Loucy (cell line): ENCODE measurements at regions not wholly inside any gene's neighbourhood (a gene's known extent, or its start where the extent isn't known, plus 50 kb on each side); places are given as distances from the start of the nearest gene placed in this dataset.

Experiments
- H2AFZ ChIP-seq: fragments of 200-600 bp; sonication (generic); 2 replicates; pipeline ENCODE4 v1.6.0; 2016; ENCODE audit warnings: antibody characterized with exemption, mild to moderate bottlenecking, low read length, moderate library complexity
- H3F3A ChIP-seq: fragments of 200-600 bp; 2 replicates; pipeline ENCODE4 v1.6.0; 2016; ENCODE audit warnings: antibody characterized with exemption, low read depth, mild to moderate bottlenecking
- H3K27me3 ChIP-seq: fragments of 200-600 bp; sonication (generic); 2 replicates; pipeline ENCODE4 v1.6.1; 2014; ENCODE audit warnings: low read length, mild to moderate bottlenecking; ENCODE audit not compliant: insufficient read depth, poor library complexity, severe bottlenecking
- H3K36me3 ChIP-seq: fragments of 200-600 bp; sonication (generic); 2 replicates; pipeline ENCODE4 v1.6.1; 2016; ENCODE audit warnings: low read length; ENCODE audit not compliant: insufficient read depth
- H3K4me1 ChIP-seq: fragments of 200-600 bp; sonication (generic); 2 replicates; pipeline ENCODE4 v1.5.1; 2014; ENCODE audit warnings: low read length, mild to moderate bottlenecking; ENCODE audit not compliant: insufficient read depth, poor library complexity, severe bottlenecking
- H3K4me2 ChIP-seq: fragments of 200-600 bp; sonication (generic); 2 replicates; pipeline ENCODE4 v1.6.0; 2014; ENCODE audit warnings: antibody characterized with exemption, low read length, low read depth, mild to moderate bottlenecking; ENCODE audit not compliant: poor library complexity, severe bottlenecking
- H3K4me3 ChIP-seq: fragments of 200-600 bp; sonication (generic); 2 replicates; pipeline ENCODE4 v1.5.1; 2014; ENCODE audit warnings: low read length, mild to moderate bottlenecking, mixed read lengths; ENCODE audit not compliant: poor library complexity, severe bottlenecking
- H3K79me2 ChIP-seq: fragments of 200-600 bp; sonication (generic); 2 replicates; pipeline ENCODE4 v1.6.1; 2014; ENCODE audit warnings: low read length; ENCODE audit not compliant: insufficient read depth
- H3K9ac ChIP-seq: fragments of 200-600 bp; sonication (generic); 2 replicates; pipeline ENCODE4 v1.6.0; 2014; ENCODE audit warnings: mild to moderate bottlenecking, low read depth, low read length, moderate library complexity; ENCODE audit not compliant: poor library complexity, severe bottlenecking
- H3K9me2 ChIP-seq: fragments of 200-600 bp; sonication (generic); replicated peaks from 2 replicates; pipeline ENCODE4 v1.6.1; 2016; ENCODE audit warnings: low read depth, low read length, mixed read lengths
- H3K9me3 ChIP-seq: fragments of 200-600 bp; sonication (generic); 2 replicates; pipeline ENCODE4 v1.6.1; 2014; ENCODE audit warnings: mild to moderate bottlenecking, antibody characterized with exemption, low read length, low read depth; ENCODE audit not compliant: insufficient read depth
- H4K20me1 ChIP-seq: fragments of 200-600 bp; sonication (generic); 2 replicates; pipeline ENCODE4 v1.6.0; 2014; ENCODE audit warnings: antibody characterized with exemption, low read length, mild to moderate bottlenecking; ENCODE audit not compliant: insufficient read depth, poor library complexity, severe bottlenecking
- EZH2phosphoT487 ChIP-seq: fragments of 200-600 bp; IDR thresholded peaks from 2 replicates; pipeline ENCODE4 v1.6.1; 2018; ENCODE audit warnings: antibody characterized with exemption, mild to moderate bottlenecking, moderate library complexity, borderline replicate concordance
- TF ChIP-seq, protein P1 (sequence below): fragments of 200-600 bp; sonication (generic); conservative IDR thresholded peaks from 2 replicates; pipeline ENCODE4 v1.5.1; 2014; ENCODE audit warnings: mild to moderate bottlenecking, antibody characterized with exemption, low read length

DNA sequence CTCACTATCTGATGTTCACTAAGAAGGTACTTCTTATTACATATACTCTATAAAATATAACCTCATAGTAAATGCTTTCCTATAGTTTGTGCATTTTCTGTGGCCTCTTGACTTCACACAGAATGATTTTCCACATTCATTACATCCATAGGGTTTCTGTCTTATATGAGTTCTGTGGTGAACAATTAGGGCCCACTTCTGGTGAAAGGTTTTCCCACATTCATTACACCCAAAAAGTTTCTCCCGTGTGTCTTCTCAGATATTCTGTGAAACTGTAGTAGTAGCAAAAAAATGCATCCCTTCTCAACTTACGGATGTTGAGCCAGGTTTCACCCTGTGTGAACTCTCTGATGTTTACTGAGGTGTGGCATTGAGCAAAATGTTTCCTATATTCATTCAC, 119.3 kb downstream of the ZNF33B start:
- no peak overlapping the region for H3K4me2 ChIP-seq
- H3K27me3 ChIP-seq, result no peaks in the 10 kb centered on the region
- H3K79me2 ChIP-seq, result no peaks in the 10 kb centered on the region
- H4K20me1 ChIP-seq, result no peaks in the 10 kb centered on the region
- no peak overlapping the region for H2AFZ ChIP-seq
- TF ChIP-seq EZH2phosphoT487, result no peak
- TF ChIP-seq, protein P1, sequence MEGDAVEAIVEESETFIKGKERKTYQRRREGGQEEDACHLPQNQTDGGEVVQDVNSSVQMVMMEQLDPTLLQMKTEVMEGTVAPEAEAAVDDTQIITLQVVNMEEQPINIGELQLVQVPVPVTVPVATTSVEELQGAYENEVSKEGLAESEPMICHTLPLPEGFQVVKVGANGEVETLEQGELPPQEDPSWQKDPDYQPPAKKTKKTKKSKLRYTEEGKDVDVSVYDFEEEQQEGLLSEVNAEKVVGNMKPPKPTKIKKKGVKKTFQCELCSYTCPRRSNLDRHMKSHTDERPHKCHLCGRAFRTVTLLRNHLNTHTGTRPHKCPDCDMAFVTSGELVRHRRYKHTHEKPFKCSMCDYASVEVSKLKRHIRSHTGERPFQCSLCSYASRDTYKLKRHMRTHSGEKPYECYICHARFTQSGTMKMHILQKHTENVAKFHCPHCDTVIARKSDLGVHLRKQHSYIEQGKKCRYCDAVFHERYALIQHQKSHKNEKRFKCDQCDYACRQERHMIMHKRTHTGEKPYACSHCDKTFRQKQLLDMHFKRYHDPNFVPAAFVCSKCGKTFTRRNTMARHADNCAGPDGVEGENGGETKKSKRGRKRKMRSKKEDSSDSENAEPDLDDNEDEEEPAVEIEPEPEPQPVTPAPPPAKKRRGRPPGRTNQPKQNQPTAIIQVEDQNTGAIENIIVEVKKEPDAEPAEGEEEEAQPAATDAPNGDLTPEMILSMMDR, result no peak
- H3K9me2 ChIP-seq, result no peaks in the 10 kb centered on the region
- peaks cover 36% of the 10 kb centered on the region for H3K9me3 ChIP-seq
- H3K4me3 ChIP-seq, result no peak overlapping the region
- no peaks in the 10 kb centered on the region for H3F3A ChIP-seq
- H3K9ac ChIP-seq, result no peak overlapping the region
- H3K4me1 ChIP-seq, result no peaks in the 10 kb centered on the region
- H3K36me3 ChIP-seq, result peaks cover 42% of the 10 kb centered on the region

DNA sequence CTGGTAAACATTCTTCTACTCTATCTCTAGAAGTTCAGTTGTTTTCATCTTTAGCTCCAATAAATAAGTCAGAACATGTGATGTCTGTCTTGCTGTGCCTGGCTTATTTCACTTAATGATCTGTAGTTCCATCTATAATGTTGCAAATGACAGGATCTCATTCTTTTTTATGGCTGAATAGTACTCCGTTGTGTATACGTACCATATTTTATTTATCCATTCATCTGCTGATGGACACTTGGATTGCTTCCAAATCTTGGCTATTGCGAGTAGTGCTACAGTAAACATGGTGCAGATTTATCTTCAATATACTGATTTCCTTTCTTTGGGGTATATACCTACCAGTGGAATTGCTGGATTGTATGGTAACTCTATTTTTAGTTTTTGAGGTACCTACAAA, 124.4 kb downstream of the ZNF33B start:
- Histone ChIP-seq H4K20me1 (no peaks in the 10 kb centered on the region), H3K36me3 (no peaks in the 10 kb centered on the region), H3K9me3 (peaks cover 16% of the 10 kb centered on the region; the same call in 1 of the 2 replicates), H3K4me3 (no peak overlapping the region), H3K79me2 (no peaks in the 10 kb centered on the region), H3F3A (no peaks in the 10 kb centered on the region), H3K27me3 (no peaks in the 10 kb centered on the region), H2AFZ (no peak overlapping the region), H3K4me1 (no peaks in the 10 kb centered on the region), H3K9me2 (no peaks in the 10 kb centered on the region), H3K4me2 (no peak overlapping the region), H3K9ac (no peak overlapping the region)
- no peak for TF ChIP-seq EZH2phosphoT487
- TF ChIP-seq, protein P1, result no peak

- TF ChIP-seq, protein P1, result no peak
- TF ChIP-seq EZH2phosphoT487, result no peak
- Histone ChIP-seq H3K27me3 (no peaks in the 10 kb centered on the region), H3K79me2 (no peaks in the 10 kb centered on the region), H3K4me2 (no peak overlapping the region), H4K20me1 (no peaks in the 10 kb centered on the region), H3K4me1 (no peaks in the 10 kb centered on the region), H3K9me2 (no peaks in the 10 kb centered on the region), H3K36me3 (no peaks in the 10 kb centered on the region), H2AFZ (no peak overlapping the region), H3K9ac (no peak overlapping the region), H3F3A (no peaks in the 10 kb centered on the region), H3K9me3 (peaks cover 6% of the 10 kb centered on the region; the same call in 1 of the 2 replicates), H3K4me3 (no peak overlapping the region)
Observed at GRCh38 chr10:42491801-42492200, 146.6 kb downstream of the ZNF33B start.
